HG02642 (cell line): ENCODE measurements at regions not wholly inside any gene's neighbourhood (a gene's known extent, or its start where the extent isn't known, plus 50 kb on each side); places are given as distances from the start of the nearest gene placed in this dataset.
"Not testable (repeated sequence)": the region's sequence is repeated elsewhere in the genome, so short reads cannot be mapped to it uniquely, and the experiment has no call there.

Source experiments
- ATAC-seq: cut with Tn5 transposase; IDR thresholded peaks from one replicate; pipeline ENCODE4 v1.9.1; 2021; ENCODE audit warnings: mild to moderate bottlenecking; ENCODE audit not compliant: unreplicated experiment, poor library complexity

- ATAC-seq = no peak
Observed at GRCh38 chrX:6990552-6991193, 156.8 kb upstream of the STS start.

- no peak for ATAC-seq
Observed at GRCh38 chrX:6989858-6990257, 157.7 kb upstream of the STS start.

GRCh38 chrX:6988694-6989093 is 158.8 kb upstream of the STS start:
- ATAC-seq = not testable (repeated sequence)

GRCh38 chrX:6986915-6987314 is 160.6 kb upstream of the STS start:
- ATAC-seq = no peak

DNA sequence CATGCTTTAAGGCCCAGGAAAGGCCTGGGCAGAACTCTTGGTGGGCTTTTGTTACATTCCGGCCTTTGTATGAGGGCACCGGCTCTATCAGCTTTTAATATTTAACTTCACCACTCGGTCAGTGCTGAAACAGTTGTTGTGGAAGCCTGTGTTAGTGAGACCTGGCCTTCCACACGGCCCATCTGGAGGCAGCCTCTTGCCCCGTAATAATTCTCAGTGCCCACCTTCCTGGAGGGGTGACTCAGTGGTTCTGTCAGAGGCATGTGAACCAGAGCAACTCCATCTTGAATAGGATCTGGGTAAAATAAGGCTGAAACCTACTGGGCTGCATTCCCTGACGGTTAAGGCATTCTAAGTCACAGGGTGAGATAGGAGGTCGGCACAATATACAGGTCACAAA is 162.0 kb upstream of the STS start:
- no peak for ATAC-seq

- ATAC-seq = no peak
Observed at GRCh38 chrX:6983207-6983955, 164.1 kb upstream of the STS start.

GRCh38 chrX:6981718-6982406 is 165.7 kb upstream of the STS start:
- ATAC-seq = no peak

DNA sequence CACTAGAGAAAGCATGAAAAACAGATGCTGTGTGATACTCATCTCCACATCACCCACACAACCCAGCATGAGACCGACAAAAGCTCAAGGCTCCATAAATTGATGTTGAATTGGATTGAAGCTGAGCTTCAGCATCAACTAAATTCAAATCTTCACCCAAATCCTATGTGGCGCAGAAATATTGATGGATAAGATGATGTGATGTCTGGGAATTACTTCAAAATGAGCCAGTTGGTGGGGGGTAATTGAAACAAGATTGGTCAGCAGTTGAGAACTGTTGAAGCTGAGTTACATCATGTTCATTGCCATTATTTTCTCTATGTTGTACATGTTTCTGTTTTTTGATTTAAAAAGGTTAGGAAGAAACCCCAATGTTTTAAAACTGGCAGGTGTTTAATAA is 166.5 kb upstream of the STS start:
- ATAC-seq = no peak

DNA sequence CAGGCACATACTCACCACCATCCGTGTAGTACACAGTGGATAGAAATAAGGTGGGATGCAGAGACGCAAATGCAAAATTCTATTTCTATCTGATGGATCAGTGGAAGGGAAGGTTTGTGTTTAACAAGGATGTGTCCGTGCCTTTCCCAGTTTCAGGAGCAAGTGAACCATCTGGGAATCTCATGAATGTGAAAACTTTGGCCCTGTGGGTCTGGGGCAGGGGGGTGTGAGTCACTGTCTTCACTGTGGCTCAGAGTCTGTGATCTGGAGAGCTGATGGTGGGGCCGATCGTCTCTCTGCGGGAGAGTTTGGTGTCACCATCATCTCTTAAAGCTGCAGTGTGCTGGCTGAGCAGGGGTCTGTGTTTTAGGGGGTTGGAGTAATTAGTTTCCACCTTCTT is 179.3 kb upstream of the STS start:
- ATAC-seq = no peak

DNA sequence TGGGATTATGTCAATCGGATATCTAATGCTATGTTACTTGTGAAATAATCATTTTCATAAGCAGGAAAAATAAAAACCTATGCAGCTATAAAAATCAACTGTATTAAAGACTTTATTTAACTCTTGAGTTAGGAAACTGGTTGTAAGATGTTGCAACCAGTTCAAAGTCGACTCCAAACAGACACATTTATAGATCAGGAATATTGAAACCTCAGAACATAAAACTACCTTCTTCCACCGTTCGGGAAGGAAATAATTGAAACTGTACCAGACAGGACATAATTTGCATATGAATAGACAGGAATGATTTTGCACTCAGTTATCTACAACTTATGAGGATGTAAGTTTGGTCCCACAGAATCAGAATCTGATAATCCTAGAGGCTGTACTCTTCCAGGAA is 181.8 kb upstream of the STS start:
- no peak for ATAC-seq

DNA sequence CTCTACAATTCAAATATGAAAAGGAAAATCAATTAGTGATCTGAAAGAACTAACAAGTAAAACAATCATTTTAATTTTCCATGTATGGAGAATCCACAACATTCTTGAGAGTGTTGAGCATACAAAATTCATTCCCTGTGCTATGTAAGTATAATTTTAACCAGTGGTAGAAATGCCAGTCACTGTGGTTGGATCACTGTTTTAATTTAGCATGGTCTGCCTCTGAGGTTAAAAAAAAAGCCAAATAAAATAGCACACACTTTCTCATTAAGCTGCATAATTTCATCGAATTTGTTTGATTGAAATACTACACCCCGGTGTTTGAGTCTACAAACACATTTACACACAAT is 185.5 kb upstream of the STS start:
- ATAC-seq = no peak

DNA sequence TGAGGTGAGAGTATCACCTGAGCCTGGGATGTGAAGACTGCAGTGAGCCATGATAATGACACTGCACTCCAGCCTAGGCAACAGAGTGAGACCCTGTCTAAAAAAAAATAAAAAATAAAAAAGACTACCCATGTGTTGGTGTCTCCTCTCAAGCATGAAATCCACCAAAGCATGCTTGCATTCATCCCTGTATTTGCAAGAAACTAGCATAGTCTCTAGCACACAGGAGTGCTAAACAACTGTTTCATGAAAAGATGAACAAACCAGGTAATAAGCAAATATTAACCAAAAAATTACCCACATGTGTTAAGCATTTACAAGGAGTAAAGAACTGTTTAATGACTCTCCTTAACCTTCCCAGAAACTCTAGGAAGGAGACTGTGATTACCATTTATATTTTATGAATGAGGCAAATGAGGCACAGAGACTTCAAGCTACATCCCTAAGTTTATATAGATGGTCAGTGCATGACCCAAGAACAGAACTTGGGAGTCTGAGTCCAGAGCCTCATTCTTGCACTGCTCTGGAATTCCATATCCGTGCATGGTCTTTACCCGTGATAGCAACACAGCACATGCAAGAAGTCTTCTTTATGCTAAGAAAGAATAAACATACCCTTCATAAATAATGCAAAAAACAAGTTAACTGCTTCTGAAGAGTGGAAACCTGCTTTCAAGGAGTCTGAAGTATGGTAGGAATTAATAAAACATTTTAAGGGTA is 186.1 kb upstream of the STS start:
- ATAC-seq = no peak

DNA sequence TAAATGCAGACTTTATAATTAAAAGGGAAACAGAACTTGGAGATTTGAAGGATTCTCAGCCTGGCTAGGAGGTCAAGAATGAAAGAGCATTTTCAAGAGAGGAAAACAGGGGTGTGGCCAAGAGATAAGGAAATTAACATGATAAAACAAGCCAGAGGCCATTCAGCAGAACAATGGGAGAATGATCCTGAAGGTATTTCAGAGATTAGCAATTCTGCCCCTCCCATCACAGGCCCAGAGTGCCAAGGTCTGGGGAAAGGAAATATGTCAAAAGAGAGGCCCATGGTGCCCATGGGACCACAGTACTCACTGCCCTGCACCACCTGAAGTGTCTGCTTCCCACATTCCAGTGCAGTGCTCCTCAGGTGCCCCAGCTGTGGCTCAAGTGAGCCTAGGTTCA is 188.5 kb upstream of the STS start:
- ATAC-seq = no peak

DNA sequence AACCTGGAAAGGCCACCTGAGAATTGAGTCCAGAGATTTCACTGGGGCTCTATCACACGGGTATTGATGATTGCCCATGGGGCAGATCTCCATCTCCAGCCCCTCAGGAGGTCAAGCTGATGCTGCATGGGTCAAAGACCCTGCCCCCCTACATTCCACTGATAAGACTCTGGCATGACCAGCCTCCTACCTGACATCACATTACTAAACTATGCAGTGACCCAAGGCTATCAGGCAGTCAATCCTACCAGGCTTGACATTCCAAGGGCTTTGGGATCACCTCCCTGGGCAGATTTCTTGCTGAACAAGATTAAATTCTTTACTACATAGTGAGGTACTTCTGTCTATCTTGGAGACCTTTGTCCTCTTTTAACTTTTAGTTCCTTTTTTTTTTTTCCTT is 192.7 kb upstream of the STS start:
- no peak for ATAC-seq

DNA sequence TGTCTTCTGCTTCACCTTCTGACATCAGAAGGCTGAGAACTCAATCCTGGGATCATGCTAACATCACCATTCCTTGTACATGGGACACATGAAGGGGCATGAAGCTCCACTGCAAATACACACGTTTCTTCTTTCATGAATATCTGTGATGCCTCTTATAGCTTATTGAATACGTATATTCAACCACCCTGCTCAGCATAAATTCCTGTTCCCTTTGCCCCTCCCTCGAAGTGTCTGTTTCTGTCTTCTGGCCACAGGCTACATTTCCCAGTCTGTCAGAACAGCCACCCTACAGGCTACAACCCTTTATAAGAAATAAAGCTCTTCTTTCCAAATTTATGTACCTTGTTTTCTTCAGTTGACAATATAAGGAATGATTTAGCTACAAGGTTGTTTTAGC is 201.3 kb upstream of the STS start:
- no peak for ATAC-seq

- ATAC-seq = no peak
Observed at GRCh38 chrX:6941041-6941440, 206.5 kb upstream of the STS start.

GRCh38 chrX:6932942-6933341 is 214.6 kb upstream of the STS start:
- ATAC-seq = not testable (repeated sequence)

- no peak for ATAC-seq
Observed at GRCh38 chrX:6930307-6930849, 217.1 kb upstream of the STS start.

DNA sequence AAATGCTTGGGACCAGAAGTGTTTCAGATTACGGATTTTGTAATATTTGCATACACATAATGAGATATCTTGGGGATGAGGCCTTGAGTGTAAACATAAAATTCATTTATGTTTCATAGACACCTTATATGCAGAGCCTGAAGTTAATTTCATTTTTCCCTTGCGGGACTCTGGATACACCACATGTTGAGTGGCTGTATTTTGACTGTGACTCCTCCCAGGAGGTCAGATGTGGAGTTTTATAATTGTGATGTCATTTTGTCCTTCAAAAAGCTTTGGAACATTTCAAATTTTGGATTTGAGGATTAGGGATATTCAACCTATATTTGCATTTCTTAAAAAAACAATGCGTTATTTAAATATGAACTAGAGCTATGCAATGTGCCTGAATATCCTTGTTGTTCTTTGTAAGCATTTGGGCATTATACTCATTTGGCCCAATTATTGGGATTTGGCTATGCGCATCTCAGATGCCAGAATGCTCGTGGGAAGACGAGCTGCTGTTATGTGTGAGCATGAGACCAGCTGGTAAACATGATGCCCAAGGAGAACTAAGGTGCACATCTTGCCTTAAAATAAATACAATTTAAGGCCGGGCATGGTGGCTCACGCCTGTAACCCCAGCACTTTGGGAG is 223.0 kb upstream of the STS start:
- ATAC-seq = no peak

- ATAC-seq = no peak
Observed at GRCh38 chrX:6917666-6918065, 229.8 kb upstream of the STS start.
